GM23338 (cell line): ENCODE measurements at regions not wholly inside any gene's neighbourhood (a gene's known extent, or its start where the extent isn't known, plus 50 kb on each side); places are given as distances from the start of the nearest gene placed in this dataset.

Experiments used
- ATAC-seq: fragments of 200-7000 bp; cut with Tn5 transposase; 3 replicates; pipeline ENCODE4 v1.9.1; 2020
- DNase-seq: peaks from one replicate; pipeline ENCODE4 v3.0.0-alpha.2; 2015; ENCODE audit warnings: low spot score
- H2AFZ ChIP-seq: fragments of 200-600 bp; sonication (generic); 2 replicates; pipeline ENCODE4 v1.8.0; 2016; ENCODE audit warnings: antibody characterized with exemption, mild to moderate bottlenecking, moderate library complexity
- H3F3A ChIP-seq: fragments of 200-600 bp; sonication (generic); replicated peaks from 2 replicates; pipeline ENCODE4 v1.8.0; 2017; ENCODE audit warnings: antibody characterized with exemption, mixed run types, low read depth
- H3K27ac ChIP-seq: fragments of 200-600 bp; sonication (generic); 2 replicates; pipeline ENCODE4 v1.6.1; 2016; ENCODE audit warnings: low read depth
- H3K27me3 ChIP-seq: fragments of 200-600 bp; sonication (generic); 2 replicates; pipeline ENCODE4 v1.8.0; 2016; ENCODE audit warnings: mild to moderate bottlenecking, mixed run types, moderate library complexity; ENCODE audit not compliant: insufficient read depth
- H3K36me3 ChIP-seq: fragments of 200-600 bp; sonication (generic); 2 replicates; pipeline ENCODE4 v1.8.0; 2016; ENCODE audit warnings: mild to moderate bottlenecking; ENCODE audit not compliant: insufficient read depth
- H3K4me1 ChIP-seq: fragments of 200-600 bp; sonication (generic); 2 replicates; pipeline ENCODE4 v1.8.0; 2016; ENCODE audit warnings: mild to moderate bottlenecking, moderate library complexity; ENCODE audit not compliant: insufficient read depth
- H3K4me2 ChIP-seq: fragments of 200-600 bp; sonication (generic); 2 replicates; pipeline ENCODE4 v1.7.1; 2017; ENCODE audit warnings: mixed run types
- H3K4me3 ChIP-seq: fragments of 200-600 bp; sonication (generic); 2 replicates; pipeline ENCODE4 v1.6.1; 2016; ENCODE audit warnings: mixed run types
- H3K79me2 ChIP-seq: fragments of 200-600 bp; sonication (generic); replicated peaks from 2 replicates; pipeline ENCODE4 v1.8.0; 2017; ENCODE audit warnings: mild to moderate bottlenecking; ENCODE audit not compliant: insufficient read depth
- H3K9me2 ChIP-seq: fragments of 200-600 bp; sonication (generic); 2 replicates; pipeline ENCODE4 v1.8.0; 2017; ENCODE audit not compliant: insufficient read depth
- H4K20me1 ChIP-seq: fragments of 200-600 bp; sonication (generic); replicated peaks from 2 replicates; pipeline ENCODE4 v1.8.0; 2017; ENCODE audit warnings: mild to moderate bottlenecking; ENCODE audit not compliant: insufficient read depth
- H3K27ac Mint-ChIP-seq: 2 replicates; pipeline ENCODE4 v1.8.0; 2020; ENCODE audit warnings: inconsistent platforms, mild to moderate bottlenecking, moderate library complexity, mixed read lengths
- H3K27me3 Mint-ChIP-seq: 3 replicates; pipeline ENCODE4 v1.8.0; 2022; ENCODE audit warnings: low read depth, mild to moderate bottlenecking, moderate library complexity, mixed read lengths, inconsistent platforms; ENCODE audit not compliant: insufficient read depth, poor library complexity
- H3K36me3 Mint-ChIP-seq: 3 replicates; pipeline ENCODE4 v1.8.0; 2021; ENCODE audit warnings: low read depth, mild to moderate bottlenecking, inconsistent platforms, moderate library complexity, mixed read lengths
- H3K4me1 Mint-ChIP-seq: 3 replicates; pipeline ENCODE4 v1.8.0; 2020; ENCODE audit warnings: mild to moderate bottlenecking, inconsistent platforms, mixed read lengths
- H3K4me3 Mint-ChIP-seq: 3 replicates; pipeline ENCODE4 v1.8.0; 2021; ENCODE audit warnings: moderate library complexity, mild to moderate bottlenecking, inconsistent platforms, mixed read lengths
- H3K9me3 Mint-ChIP-seq: 3 replicates; pipeline ENCODE4 v1.8.0; 2020; ENCODE audit warnings: moderate library complexity, mild to moderate bottlenecking, inconsistent platforms, mixed read lengths
- JUNB ChIP-seq: IDR thresholded peaks from one replicate; pipeline ENCODE4 v1.6.1; 2016; ENCODE audit warnings: antibody characterized with exemption; ENCODE audit not compliant: unreplicated experiment
- NANOG ChIP-seq: IDR thresholded peaks from 2 replicates; pipeline ENCODE4 v1.6.1; 2016; ENCODE audit warnings: antibody characterized with exemption, borderline replicate concordance
- POLR2AphosphoS5 ChIP-seq: IDR thresholded peaks from 2 replicates; pipeline ENCODE4 v1.6.1; 2016; ENCODE audit warnings: antibody characterized with exemption, low read depth
- STAT1 ChIP-seq: IDR thresholded peaks from one replicate; pipeline ENCODE4 v1.6.1; 2016; ENCODE audit warnings: antibody characterized with exemption; ENCODE audit not compliant: unreplicated experiment
- ZNF114 ChIP-seq: fragments of 250-450 bp; sonication (Bioruptor Pico); IDR thresholded peaks from 2 replicates; pipeline ENCODE4 v1.5.0; 2020; ENCODE audit warnings: mild to moderate bottlenecking, moderate library complexity
- ZNF331 ChIP-seq: fragments of 250-450 bp; sonication (Bioruptor Pico); IDR thresholded peaks from 2 replicates; pipeline ENCODE4 v1.5.0; 2020; ENCODE audit warnings: low read depth, mild to moderate bottlenecking, moderate library complexity
- TF ChIP-seq, protein P1 (sequence below): fragments of 250-450 bp; sonication (Bioruptor Pico); IDR thresholded peaks from 2 replicates; pipeline ENCODE4 v1.5.0; 2020; ENCODE audit warnings: mild to moderate bottlenecking, moderate library complexity
- TF ChIP-seq, protein P2 (sequence below): IDR thresholded peaks from 2 replicates; pipeline ENCODE4 v1.6.1; 2016; ENCODE audit warnings: antibody characterized with exemption

DNA sequence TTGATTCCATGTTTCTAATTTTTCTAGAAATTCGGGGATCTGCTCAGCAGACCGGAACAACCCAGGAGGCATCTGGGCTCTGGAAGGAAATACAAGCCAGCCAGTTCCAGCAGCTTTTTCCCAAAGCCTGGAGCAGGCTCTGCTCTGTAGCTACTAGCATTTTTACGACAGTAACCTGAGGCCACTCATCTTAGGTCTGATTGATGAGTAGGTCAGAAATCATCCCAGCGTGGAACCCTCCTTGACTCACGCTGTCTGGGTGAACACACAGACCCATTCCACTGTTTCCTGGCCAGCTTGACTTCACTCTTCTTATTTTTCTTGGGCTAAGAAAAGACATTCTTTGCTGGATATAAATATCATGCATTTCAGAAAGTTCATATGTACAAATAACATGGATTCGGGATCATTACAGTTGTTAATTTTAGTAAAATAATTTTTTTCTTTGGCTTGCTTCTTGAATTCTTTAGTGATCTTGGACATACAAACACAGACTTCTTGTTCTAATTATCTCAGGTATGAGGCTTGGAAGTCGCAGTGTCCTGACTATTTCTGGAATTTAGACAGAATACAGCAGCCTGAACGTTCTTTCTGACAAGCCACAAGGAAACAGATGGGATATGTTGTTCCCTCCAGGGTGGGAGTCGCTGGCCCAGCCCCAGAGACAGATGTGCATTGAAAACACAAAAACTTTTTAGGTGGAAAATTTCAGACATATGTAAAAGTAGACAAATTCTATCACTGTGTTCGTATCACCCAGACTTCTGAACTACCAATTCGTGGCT, 54.6 kb upstream of the PITRM1 start (continued):
- TF ChIP-seq, protein P1, sequence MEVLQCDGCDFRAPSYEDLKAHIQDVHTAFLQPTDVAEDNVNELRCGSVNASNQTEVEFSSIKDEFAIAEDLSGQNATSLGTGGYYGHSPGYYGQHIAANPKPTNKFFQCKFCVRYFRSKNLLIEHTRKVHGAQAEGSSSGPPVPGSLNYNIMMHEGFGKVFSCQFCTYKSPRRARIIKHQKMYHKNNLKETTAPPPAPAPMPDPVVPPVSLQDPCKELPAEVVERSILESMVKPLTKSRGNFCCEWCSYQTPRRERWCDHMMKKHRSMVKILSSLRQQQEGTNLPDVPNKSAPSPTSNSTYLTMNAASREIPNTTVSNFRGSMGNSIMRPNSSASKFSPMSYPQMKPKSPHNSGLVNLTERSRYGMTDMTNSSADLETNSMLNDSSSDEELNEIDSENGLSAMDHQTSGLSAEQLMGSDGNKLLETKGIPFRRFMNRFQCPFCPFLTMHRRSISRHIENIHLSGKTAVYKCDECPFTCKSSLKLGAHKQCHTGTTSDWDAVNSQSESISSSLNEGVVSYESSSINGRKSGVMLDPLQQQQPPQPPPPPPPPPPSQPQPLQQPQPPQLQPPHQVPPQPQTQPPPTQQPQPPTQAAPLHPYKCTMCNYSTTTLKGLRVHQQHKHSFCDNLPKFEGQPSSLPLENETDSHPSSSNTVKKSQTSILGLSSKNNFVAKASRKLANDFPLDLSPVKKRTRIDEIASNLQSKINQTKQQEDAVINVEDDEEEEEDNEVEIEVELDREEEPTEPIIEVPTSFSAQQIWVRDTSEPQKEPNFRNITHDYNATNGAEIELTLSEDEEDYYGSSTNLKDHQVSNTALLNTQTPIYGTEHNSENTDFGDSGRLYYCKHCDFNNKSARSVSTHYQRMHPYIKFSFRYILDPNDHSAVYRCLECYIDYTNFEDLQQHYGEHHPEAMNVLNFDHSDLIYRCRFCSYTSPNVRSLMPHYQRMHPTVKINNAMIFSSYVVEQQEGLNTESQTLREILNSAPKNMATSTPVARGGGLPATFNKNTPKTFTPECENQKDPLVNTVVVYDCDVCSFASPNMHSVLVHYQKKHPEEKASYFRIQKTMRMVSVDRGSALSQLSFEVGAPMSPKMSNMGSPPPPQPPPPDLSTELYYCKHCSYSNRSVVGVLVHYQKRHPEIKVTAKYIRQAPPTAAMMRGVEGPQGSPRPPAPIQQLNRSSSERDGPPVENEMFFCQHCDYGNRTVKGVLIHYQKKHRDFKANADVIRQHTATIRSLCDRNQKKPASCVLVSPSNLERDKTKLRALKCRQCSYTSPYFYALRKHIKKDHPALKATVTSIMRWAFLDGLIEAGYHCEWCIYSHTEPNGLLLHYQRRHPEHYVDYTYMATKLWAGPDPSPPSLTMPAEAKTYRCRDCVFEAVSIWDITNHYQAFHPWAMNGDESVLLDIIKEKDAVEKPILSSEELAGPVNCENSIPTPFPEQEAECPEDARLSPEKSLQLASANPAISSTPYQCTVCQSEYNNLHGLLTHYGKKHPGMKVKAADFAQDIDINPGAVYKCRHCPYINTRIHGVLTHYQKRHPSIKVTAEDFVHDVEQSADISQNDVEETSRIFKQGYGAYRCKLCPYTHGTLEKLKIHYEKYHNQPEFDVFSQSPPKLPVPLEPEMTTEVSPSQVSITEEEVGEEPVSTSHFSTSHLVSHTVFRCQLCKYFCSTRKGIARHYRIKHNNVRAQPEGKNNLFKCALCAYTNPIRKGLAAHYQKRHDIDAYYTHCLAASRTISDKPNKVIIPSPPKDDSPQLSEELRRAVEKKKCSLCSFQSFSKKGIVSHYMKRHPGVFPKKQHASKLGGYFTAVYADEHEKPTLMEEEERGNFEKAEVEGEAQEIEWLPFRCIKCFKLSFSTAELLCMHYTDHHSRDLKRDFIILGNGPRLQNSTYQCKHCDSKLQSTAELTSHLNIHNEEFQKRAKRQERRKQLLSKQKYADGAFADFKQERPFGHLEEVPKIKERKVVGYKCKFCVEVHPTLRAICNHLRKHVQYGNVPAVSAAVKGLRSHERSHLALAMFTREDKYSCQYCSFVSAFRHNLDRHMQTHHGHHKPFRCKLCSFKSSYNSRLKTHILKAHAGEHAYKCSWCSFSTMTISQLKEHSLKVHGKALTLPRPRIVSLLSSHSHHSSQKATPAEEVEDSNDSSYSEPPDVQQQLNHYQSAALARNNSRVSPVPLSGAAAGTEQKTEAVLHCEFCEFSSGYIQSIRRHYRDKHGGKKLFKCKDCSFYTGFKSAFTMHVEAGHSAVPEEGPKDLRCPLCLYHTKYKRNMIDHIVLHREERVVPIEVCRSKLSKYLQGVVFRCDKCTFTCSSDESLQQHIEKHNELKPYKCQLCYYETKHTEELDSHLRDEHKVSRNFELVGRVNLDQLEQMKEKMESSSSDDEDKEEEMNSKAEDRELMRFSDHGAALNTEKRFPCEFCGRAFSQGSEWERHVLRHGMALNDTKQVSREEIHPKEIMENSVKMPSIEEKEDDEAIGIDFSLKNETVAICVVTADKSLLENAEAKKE (CRISPR knock-in tag), result no peak
- TF ChIP-seq ZNF331, result no peak
- no peak for TF ChIP-seq ZNF114
- no peak for TF ChIP-seq POLR2AphosphoS5
- no peak for TF ChIP-seq NANOG
- no peak for TF ChIP-seq JUNB

DNA sequence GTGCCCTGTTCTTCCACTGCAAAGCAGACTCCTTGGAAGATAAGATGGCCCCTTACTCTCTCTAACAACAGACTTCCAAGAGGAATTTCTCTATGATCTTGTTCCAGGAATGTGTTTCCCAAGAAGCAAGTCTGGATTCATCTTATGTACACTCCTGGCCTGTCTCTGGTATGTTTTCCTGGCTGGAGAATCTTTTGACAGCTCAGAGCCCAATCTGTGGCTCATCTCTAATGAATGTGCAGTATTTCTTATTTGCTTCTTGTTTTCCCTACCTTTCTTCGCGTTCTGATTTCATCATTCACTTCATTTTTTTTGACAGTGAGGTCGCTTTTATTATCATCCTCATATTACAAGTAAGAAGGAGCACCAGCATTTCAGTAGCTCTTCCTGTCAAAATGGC, 53.0 kb upstream of the PITRM1 start:
- H3K9me3 Mint-ChIP-seq, result no peaks in the 10 kb centered on the region; the same call in 2 of the 3 replicates
- Histone ChIP-seq H3K4me1 (no peaks in the 10 kb centered on the region), H3K36me3 (no peaks in the 10 kb centered on the region), H3K27me3 (no peaks in the 10 kb centered on the region), H3K4me2 (no peak overlapping the region), H3K4me3 (no peak overlapping the region), H3K9me2 (peaks cover 9% of the 10 kb centered on the region), H4K20me1 (no peaks in the 10 kb centered on the region), H2AFZ (no peak overlapping the region), H3K79me2 (no peaks in the 10 kb centered on the region), H3K27ac (no peak overlapping the region), H3F3A (no peaks in the 10 kb centered on the region)
- no peaks in the 10 kb centered on the region for H3K36me3 Mint-ChIP-seq
- H3K27me3 Mint-ChIP-seq, result no peaks in the 10 kb centered on the region
- no peak overlapping the region for H3K27ac Mint-ChIP-seq
- H3K4me3 Mint-ChIP-seq, result no peak overlapping the region
- no peak for ATAC-seq
- DNase-seq, result no peak
- no peaks in the 10 kb centered on the region for H3K4me1 Mint-ChIP-seq
- TF ChIP-seq NANOG (no peak), JUNB (no peak), STAT1 (no peak), ZNF331 (no peak)
- TF ChIP-seq, protein P2, sequence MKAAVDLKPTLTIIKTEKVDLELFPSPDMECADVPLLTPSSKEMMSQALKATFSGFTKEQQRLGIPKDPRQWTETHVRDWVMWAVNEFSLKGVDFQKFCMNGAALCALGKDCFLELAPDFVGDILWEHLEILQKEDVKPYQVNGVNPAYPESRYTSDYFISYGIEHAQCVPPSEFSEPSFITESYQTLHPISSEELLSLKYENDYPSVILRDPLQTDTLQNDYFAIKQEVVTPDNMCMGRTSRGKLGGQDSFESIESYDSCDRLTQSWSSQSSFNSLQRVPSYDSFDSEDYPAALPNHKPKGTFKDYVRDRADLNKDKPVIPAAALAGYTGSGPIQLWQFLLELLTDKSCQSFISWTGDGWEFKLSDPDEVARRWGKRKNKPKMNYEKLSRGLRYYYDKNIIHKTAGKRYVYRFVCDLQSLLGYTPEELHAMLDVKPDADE, result no peak
- TF ChIP-seq, protein P1 (CRISPR knock-in tag), result no peak
